ENCODE measurements at regions not wholly inside any gene's neighbourhood (a gene's known extent, or its start where the extent isn't known, plus 50 kb on each side); places are given as distances from the start of the nearest gene placed in this dataset.

GRCh38 chr12:128137140-128137539 is 129.8 kb upstream of the TMEM132C start:
- no peak overlapping the region for H3K4me3 ChIP-seq (replicated peaks; ENCODE audit: low read depth, low read length)
- no peak for DNase-seq (ENCODE audit: low read depth)
- TF ChIP-seq CTCF (IDR thresholded peaks at IDR 0.05; ENCODE audit: low read length, missing control alignments): no peak

GRCh38 chr12:128138125-128138524 is 128.8 kb upstream of the TMEM132C start:
- no peak overlapping the region for H3K4me3 ChIP-seq (replicated peaks; ENCODE audit: low read depth, low read length)
- no peak for DNase-seq (ENCODE audit: low read depth)
- TF ChIP-seq CTCF (IDR thresholded peaks at IDR 0.05; ENCODE audit: low read length, missing control alignments): no peak

- TF ChIP-seq CTCF (IDR thresholded peaks at IDR 0.05; ENCODE audit: low read length, missing control alignments): no peak
- no peak overlapping the region for H3K4me3 ChIP-seq (replicated peaks; ENCODE audit: low read depth, low read length)
- no peak for DNase-seq (ENCODE audit: low read depth)
Measured at GRCh38 chr12:128140551-128140950, 126.4 kb upstream of the TMEM132C start.

- TF ChIP-seq CTCF (IDR thresholded peaks at IDR 0.05; ENCODE audit: low read length, missing control alignments): no peak
- DNase-seq (ENCODE audit: low read depth): no peak
- H3K4me3 ChIP-seq (replicated peaks; ENCODE audit: low read depth, low read length): no peak overlapping the region
Measured at GRCh38 chr12:128150961-128151360, 116.0 kb upstream of the TMEM132C start.

GRCh38 chr12:128155571-128155970 is 111.4 kb upstream of the TMEM132C start:
- no peak for DNase-seq (ENCODE audit: low read depth)
- no peak overlapping the region for H3K4me3 ChIP-seq (replicated peaks; ENCODE audit: low read depth, low read length)
- no peak for TF ChIP-seq CTCF (IDR thresholded peaks at IDR 0.05; ENCODE audit: low read length, missing control alignments)

- H3K4me3 ChIP-seq (replicated peaks; ENCODE audit: low read depth, low read length): no peak overlapping the region
- no peak for TF ChIP-seq CTCF (IDR thresholded peaks at IDR 0.05; ENCODE audit: low read length, missing control alignments)
- no peak for DNase-seq (ENCODE audit: low read depth)
Measured at GRCh38 chr12:128163086-128163485, 103.9 kb upstream of the TMEM132C start.

GRCh38 chr12:128164533-128164932 is 102.4 kb upstream of the TMEM132C start:
- no peak for DNase-seq (ENCODE audit: low read depth)
- no peak overlapping the region for H3K4me3 ChIP-seq (replicated peaks; ENCODE audit: low read depth, low read length)
- TF ChIP-seq CTCF (IDR thresholded peaks at IDR 0.05; ENCODE audit: low read length, missing control alignments): no peak

Measured in fibroblast of pulmonary artery (primary cell).